Liver (tissue), 8 donors: ENCODE measurements at regions not wholly inside any gene's neighbourhood (a gene's known extent, or its start where the extent isn't known, plus 50 kb on each side); places are given as distances from the start of the nearest gene placed in this dataset.

Experiments
- DNase-seq: peaks from one replicate; pipeline ENCODE4 v3.0.0-alpha.2; 2017; ENCODE audit warnings: low spot score
- H3K27ac ChIP-seq, 2 donors: one replicate each; pipeline ENCODE4 v1.7.0; 2013; ENCODE audit warnings: inconsistent platforms in 2 of 2, low read length in 2 of 2, control low read depth in 1 of 2, low read depth in 1 of 2, mild to moderate bottlenecking in 1 of 2
- H3K27me3 ChIP-seq, 4 donors: one replicate each; pipeline versions ENCODE4 v1.6.1 to v1.7.0; 2013; ENCODE audit warnings: low read length in 3 of 4, inconsistent platforms in 1 of 4, mild to moderate bottlenecking in 1 of 4, moderate library complexity in 1 of 4; ENCODE audit not compliant: control insufficient read depth in 4 of 4, insufficient read depth in 4 of 4
- H3K36me3 ChIP-seq, 4 donors: one replicate each; pipeline versions ENCODE4 v1.6.1 to v1.7.0; 2013; ENCODE audit warnings: low read length in 3 of 4, mild to moderate bottlenecking in 3 of 4, low read depth in 1 of 4, moderate library complexity in 1 of 4; ENCODE audit not compliant: control insufficient read depth in 4 of 4, insufficient read depth in 3 of 4
- H3K4me1 ChIP-seq, 4 donors: one replicate each; pipeline versions ENCODE4 v1.6.1 to v1.7.0; 2013; ENCODE audit warnings: low read length in 3 of 4, mild to moderate bottlenecking in 3 of 4, moderate library complexity in 1 of 4; ENCODE audit not compliant: control insufficient read depth in 4 of 4, insufficient read depth in 4 of 4
- H3K4me3 ChIP-seq, 3 donors: one replicate each; pipeline versions ENCODE4 v1.6.1 to v1.7.0; 2013; ENCODE audit warnings: low read length in 3 of 3, control low read depth in 1 of 3, low read depth in 1 of 3, mild to moderate bottlenecking in 1 of 3
- H3K9ac ChIP-seq, 2 donors: one replicate each; pipeline ENCODE4 v1.7.0; 2013; ENCODE audit warnings: low read length in 2 of 2, mild to moderate bottlenecking in 2 of 2, moderate library complexity in 2 of 2, control low read depth in 1 of 2, low read depth in 1 of 2
- H3K9me3 ChIP-seq, 4 donors: one replicate each; pipeline versions ENCODE4 v1.6.1 to v1.7.0; 2013; ENCODE audit warnings: low read length in 3 of 4; ENCODE audit not compliant: control insufficient read depth in 4 of 4
- EGR1 ChIP-seq, 2 donors: IDR thresholded peaks; 2 replicates each; pipeline ENCODE4 v1.6.1; 2016 to 2018; ENCODE audit warnings: antibody characterized with exemption in 2 of 2, low read depth in 2 of 2
- FOXA1 ChIP-seq: IDR thresholded peaks from 2 replicates; pipeline ENCODE4 v1.6.1; 2016; ENCODE audit warnings: antibody characterized with exemption
- FOXA2 ChIP-seq: IDR thresholded peaks from 2 replicates; pipeline ENCODE4 v1.6.1; 2016; ENCODE audit warnings: antibody characterized with exemption
- GABPA ChIP-seq, 2 donors: IDR thresholded peaks in 1 of 2; conservative IDR thresholded peaks in 1 of 2; 2 replicates each; pipeline ENCODE4 v1.6.1; 2016; ENCODE audit warnings: antibody characterized with exemption in 2 of 2, mild to moderate bottlenecking in 1 of 2, moderate library complexity in 1 of 2
- HNF4A ChIP-seq, 2 donors: conservative IDR thresholded peaks; 2 replicates each; pipeline ENCODE4 v1.6.1; 2016; ENCODE audit warnings: antibody characterized with exemption in 2 of 2, mild to moderate bottlenecking in 2 of 2
- JUND ChIP-seq, 2 donors: IDR thresholded peaks; 2 replicates each; pipeline ENCODE4 v1.6.1; 2016; ENCODE audit warnings: antibody characterized with exemption in 2 of 2
- NR2F2 ChIP-seq: IDR thresholded peaks from 2 replicates; pipeline ENCODE4 v1.6.1; 2016; ENCODE audit warnings: antibody characterized with exemption
- RAD21 ChIP-seq, 2 donors: IDR thresholded peaks; 2 replicates each; pipeline ENCODE4 v1.6.1; 2016; ENCODE audit warnings: antibody characterized with exemption in 2 of 2, mild to moderate bottlenecking in 2 of 2
- REST ChIP-seq: IDR thresholded peaks from 2 replicates; pipeline ENCODE4 v1.6.1; 2016; ENCODE audit warnings: antibody characterized with exemption, mild to moderate bottlenecking
- RXRA ChIP-seq, 2 donors: IDR thresholded peaks; 2 replicates each; pipeline ENCODE4 v1.6.1; 2017 to 2018; ENCODE audit warnings: antibody characterized with exemption in 2 of 2, mild to moderate bottlenecking in 1 of 2
- SP1 ChIP-seq: IDR thresholded peaks from 2 replicates; pipeline ENCODE4 v1.6.1; 2018; ENCODE audit warnings: antibody characterized with exemption, mild to moderate bottlenecking
- TAF1 ChIP-seq: conservative IDR thresholded peaks from 2 replicates; pipeline ENCODE4 v1.6.1; 2016; ENCODE audit warnings: antibody characterized with exemption, mild to moderate bottlenecking
- WGBS: extraction: QIAGEN DNeasy Blood & Tissue Kit; methylation state at CpG from one replicate; pipeline ENCODE4 v1.1.7; 2013; 5-methylcytosine and 5-hydroxymethylcytosine counted together
- TF ChIP-seq, protein P1 (sequence below): IDR thresholded peaks from 2 replicates; pipeline ENCODE4 v1.6.1; 2016; ENCODE audit warnings: antibody characterized with exemption
- TF ChIP-seq, protein P2 (sequence below): IDR thresholded peaks from 2 replicates; pipeline ENCODE4 v1.6.1; 2016; ENCODE audit warnings: antibody characterized with exemption
- TF ChIP-seq, protein P3 (sequence below): IDR thresholded peaks from 2 replicates; pipeline ENCODE4 v1.6.1; 2016; ENCODE audit warnings: antibody characterized with exemption
- TF ChIP-seq, protein P4 (sequence below): fragments of 150-350 bp; IDR thresholded peaks from 2 replicates; pipeline ENCODE4 v1.5.1; 2017; ENCODE audit warnings: improper control_type of control experiment, low read depth, low read length; ENCODE audit not compliant: missing input control
- donor health status: healthy.
- donor health status: healthy.
- donor health status: healthy.
- donor health status: healthy.
- donor health status: healthy.

DNA sequence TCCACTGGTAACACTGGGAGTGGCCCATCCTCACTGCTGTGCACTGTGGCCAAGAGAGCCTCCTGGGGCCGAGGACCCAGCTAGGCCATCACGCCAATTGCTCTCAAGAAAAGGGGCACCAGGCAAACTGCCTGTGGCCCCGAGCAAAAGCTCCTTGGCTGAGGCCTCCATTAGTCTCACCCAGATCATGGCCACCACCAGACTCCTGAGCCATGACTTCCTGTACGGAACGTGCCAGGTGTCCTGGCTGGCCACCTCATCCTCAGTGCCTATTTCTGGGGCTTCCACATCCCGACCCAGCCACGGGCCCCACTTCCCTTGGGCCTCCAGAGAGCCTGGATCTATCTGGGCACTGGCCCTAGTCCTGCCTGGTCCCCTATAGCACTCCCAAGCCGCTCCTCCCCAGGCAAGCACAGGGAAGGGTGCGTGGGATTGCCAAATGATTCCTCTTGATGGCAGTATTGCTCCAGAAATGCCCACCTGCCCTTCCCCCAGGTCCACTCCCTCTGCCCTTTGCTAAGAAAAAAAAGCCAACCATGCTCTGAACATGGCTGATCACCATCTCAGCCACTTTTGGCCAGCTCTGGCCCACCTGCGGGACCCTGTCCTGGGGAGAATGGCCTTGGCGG is 212.6 kb upstream of the AGTR2 start:
- Histone ChIP-seq H3K9me3 (no peaks in the 10 kb centered on the region), H3K4me1 (peaks cover 3 to 18% (median 11%) of the 10 kb centered on the region in 4 donors), H3K4me3 (no peak overlapping the region), H3K27ac (no peak overlapping the region), H3K9ac (no peak overlapping the region), H3K27me3 (no peaks in the 10 kb centered on the region), H3K36me3 (no peaks in the 10 kb centered on the region)
- TF ChIP-seq RXRA (IDR thresholded peaks at IDR 0.05) (no peak), NR2F2 (no peak), SP1 (no peak), TAF1 (no peak), HNF4A (conservative IDR thresholded peaks at IDR 0.05) (no peak), EGR1 (IDR thresholded peaks at IDR 0.05; ENCODE audit: low read depth in 2 of 2) (no peak), RAD21 (IDR thresholded peaks at IDR 0.05) (peak; percentile 40 to 72), REST (no peak), FOXA2 (no peak), GABPA (IDR thresholded peaks at IDR 0.05 in 1 of 2, conservative IDR thresholded peaks at IDR 0.05 in 1 of 2) (no peak), FOXA1 (no peak), JUND (IDR thresholded peaks at IDR 0.05) (no peak)
- TF ChIP-seq, protein P1, sequence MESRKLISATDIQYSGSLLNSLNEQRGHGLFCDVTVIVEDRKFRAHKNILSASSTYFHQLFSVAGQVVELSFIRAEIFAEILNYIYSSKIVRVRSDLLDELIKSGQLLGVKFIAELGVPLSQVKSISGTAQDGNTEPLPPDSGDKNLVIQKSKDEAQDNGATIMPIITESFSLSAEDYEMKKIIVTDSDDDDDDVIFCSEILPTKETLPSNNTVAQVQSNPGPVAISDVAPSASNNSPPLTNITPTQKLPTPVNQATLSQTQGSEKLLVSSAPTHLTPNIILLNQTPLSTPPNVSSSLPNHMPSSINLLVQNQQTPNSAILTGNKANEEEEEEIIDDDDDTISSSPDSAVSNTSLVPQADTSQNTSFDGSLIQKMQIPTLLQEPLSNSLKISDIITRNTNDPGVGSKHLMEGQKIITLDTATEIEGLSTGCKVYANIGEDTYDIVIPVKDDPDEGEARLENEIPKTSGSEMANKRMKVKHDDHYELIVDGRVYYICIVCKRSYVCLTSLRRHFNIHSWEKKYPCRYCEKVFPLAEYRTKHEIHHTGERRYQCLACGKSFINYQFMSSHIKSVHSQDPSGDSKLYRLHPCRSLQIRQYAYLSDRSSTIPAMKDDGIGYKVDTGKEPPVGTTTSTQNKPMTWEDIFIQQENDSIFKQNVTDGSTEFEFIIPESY, result no peak
- TF ChIP-seq, protein P2, sequence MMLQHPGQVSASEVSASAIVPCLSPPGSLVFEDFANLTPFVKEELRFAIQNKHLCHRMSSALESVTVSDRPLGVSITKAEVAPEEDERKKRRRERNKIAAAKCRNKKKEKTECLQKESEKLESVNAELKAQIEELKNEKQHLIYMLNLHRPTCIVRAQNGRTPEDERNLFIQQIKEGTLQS, result no peak
- TF ChIP-seq, protein P3, sequence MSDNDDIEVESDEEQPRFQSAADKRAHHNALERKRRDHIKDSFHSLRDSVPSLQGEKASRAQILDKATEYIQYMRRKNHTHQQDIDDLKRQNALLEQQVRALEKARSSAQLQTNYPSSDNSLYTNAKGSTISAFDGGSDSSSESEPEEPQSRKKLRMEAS, result no peak
- TF ChIP-seq, protein P4, sequence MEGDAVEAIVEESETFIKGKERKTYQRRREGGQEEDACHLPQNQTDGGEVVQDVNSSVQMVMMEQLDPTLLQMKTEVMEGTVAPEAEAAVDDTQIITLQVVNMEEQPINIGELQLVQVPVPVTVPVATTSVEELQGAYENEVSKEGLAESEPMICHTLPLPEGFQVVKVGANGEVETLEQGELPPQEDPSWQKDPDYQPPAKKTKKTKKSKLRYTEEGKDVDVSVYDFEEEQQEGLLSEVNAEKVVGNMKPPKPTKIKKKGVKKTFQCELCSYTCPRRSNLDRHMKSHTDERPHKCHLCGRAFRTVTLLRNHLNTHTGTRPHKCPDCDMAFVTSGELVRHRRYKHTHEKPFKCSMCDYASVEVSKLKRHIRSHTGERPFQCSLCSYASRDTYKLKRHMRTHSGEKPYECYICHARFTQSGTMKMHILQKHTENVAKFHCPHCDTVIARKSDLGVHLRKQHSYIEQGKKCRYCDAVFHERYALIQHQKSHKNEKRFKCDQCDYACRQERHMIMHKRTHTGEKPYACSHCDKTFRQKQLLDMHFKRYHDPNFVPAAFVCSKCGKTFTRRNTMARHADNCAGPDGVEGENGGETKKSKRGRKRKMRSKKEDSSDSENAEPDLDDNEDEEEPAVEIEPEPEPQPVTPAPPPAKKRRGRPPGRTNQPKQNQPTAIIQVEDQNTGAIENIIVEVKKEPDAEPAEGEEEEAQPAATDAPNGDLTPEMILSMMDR, result peak; percentile 11
- WGBS, result 86% methylated on average over 11 of the region's 11 CpGs
- no peak for DNase-seq
